Activated CD4-positive, alpha-beta T cell treated with anti-CD3 and anti-CD28 coated beads for 36 hours (primary cell): ENCODE measurements at regions not wholly inside any gene's neighbourhood (a gene's known extent, or its start where the extent isn't known, plus 50 kb on each side); places are given as distances from the start of the nearest gene placed in this dataset.
A peak's percentile ranks its signal among the peaks of the same experiment; 100 is the strongest.
"Not testable (repeated sequence)": the region's sequence is repeated elsewhere in the genome, so short reads cannot be mapped to it uniquely, and the experiment has no call there.

Experiments used
- ATAC-seq: fragments of 200-7000 bp; cut with Tn5 transposase; one replicate; pipeline ENCODE4 v1.10.0; 2021; ENCODE audit warnings: mild to moderate bottlenecking, moderate library complexity
- CTCF ChIA-PET: fragments of 350-600 bp; sonication (Branson Sonifier 250); formaldehyde crosslinking; loops from one replicate; lab custom pipeline; 2021; ENCODE audit warnings: antibody characterized with exemption; lab: Charles Lee
- POLR2A ChIA-PET: fragments of 350-600 bp; sonication (Branson Sonifier 250); formaldehyde crosslinking; loops from one replicate; lab custom pipeline; 2021; ENCODE audit warnings: antibody characterized with exemption, inconsistent platforms; lab: Charles Lee
- DNase-seq: peaks from one replicate; pipeline ENCODE4 v3.0.0-alpha.2; 2020
- H3K27ac Mint-ChIP-seq: one replicate; pipeline ENCODE4 v1.8.0; 2021; ENCODE audit warnings: mixed read lengths
- H3K27me3 Mint-ChIP-seq: one replicate; pipeline ENCODE4 v1.8.0; 2021; ENCODE audit warnings: mixed read lengths
- H3K36me3 Mint-ChIP-seq: one replicate; pipeline ENCODE4 v1.8.0; 2021; ENCODE audit warnings: low read depth, mixed read lengths
- H3K4me1 Mint-ChIP-seq: one replicate; pipeline ENCODE4 v1.8.0; 2021; ENCODE audit warnings: mixed read lengths
- H3K4me3 Mint-ChIP-seq: one replicate; pipeline ENCODE4 v1.8.0; 2021; ENCODE audit warnings: mild to moderate bottlenecking, moderate library complexity, mixed read lengths
- H3K9me3 Mint-ChIP-seq: one replicate; pipeline ENCODE4 v1.8.0; 2021; ENCODE audit warnings: low read depth, mixed read lengths
- intact Hi-C, 2 experiments: fragments of 100-400 bp; cut with DNase I in 1 of 2; cut with micrococcal nuclease in 1 of 2; formaldehyde crosslinking; loops; one replicate each; pipeline versions ENCODE4 v1.14.2 to v1.15.1; 2022 to 2024; cut with DNase I, micrococcal nuclease

GRCh38 chrY:24517340-24517739, 100.5 kb upstream of the BPY2B start:
- H3K9me3 Mint-ChIP-seq, H3K4me1 Mint-ChIP-seq, H3K4me3 Mint-ChIP-seq, H3K27ac Mint-ChIP-seq, CTCF ChIA-PET, H3K36me3 Mint-ChIP-seq, DNase-seq, H3K27me3 Mint-ChIP-seq, POLR2A ChIA-PET, intact Hi-C loops, ATAC-seq: not testable (repeated sequence)

GRCh38 chrY:24521686-24522085, 96.1 kb upstream of the BPY2B start:
- H3K9me3 Mint-ChIP-seq, CTCF ChIA-PET, H3K27me3 Mint-ChIP-seq, POLR2A ChIA-PET, H3K4me3 Mint-ChIP-seq, DNase-seq, H3K27ac Mint-ChIP-seq, H3K36me3 Mint-ChIP-seq, H3K4me1 Mint-ChIP-seq, intact Hi-C loops: not testable (repeated sequence)
- ATAC-seq, result peak; percentile 91

GRCh38 chrY:24537247-24537970, 80.4 kb upstream of the BPY2B start:
- POLR2A ChIA-PET, H3K4me1 Mint-ChIP-seq: not testable (repeated sequence)
- peak; percentile 42 for ATAC-seq

GRCh38 chrY:24548807-24549206, 69.0 kb upstream of the BPY2B start:
- H3K36me3 Mint-ChIP-seq, POLR2A ChIA-PET, H3K27me3 Mint-ChIP-seq, intact Hi-C loops, CTCF ChIA-PET, H3K4me3 Mint-ChIP-seq, H3K27ac Mint-ChIP-seq, DNase-seq, ATAC-seq, H3K9me3 Mint-ChIP-seq, H3K4me1 Mint-ChIP-seq: not testable (repeated sequence)

More at GRCh38 chrY:24537247-24537970, 80.4 kb upstream of the BPY2B start:
- H3K9me3 Mint-ChIP-seq, H3K36me3 Mint-ChIP-seq, H3K27me3 Mint-ChIP-seq, CTCF ChIA-PET, H3K4me3 Mint-ChIP-seq, H3K27ac Mint-ChIP-seq, DNase-seq, intact Hi-C loops: not testable (repeated sequence)

- DNase-seq, H3K4me3 Mint-ChIP-seq, intact Hi-C loops, H3K27me3 Mint-ChIP-seq, ATAC-seq, H3K36me3 Mint-ChIP-seq, H3K27ac Mint-ChIP-seq, H3K4me1 Mint-ChIP-seq, CTCF ChIA-PET, H3K9me3 Mint-ChIP-seq, POLR2A ChIA-PET: not testable (repeated sequence)
Measured at GRCh38 chrY:24561422-24561821, 56.4 kb upstream of the BPY2B start.
